SK-N-MC (cell line): ENCODE measurements at regions not wholly inside any gene's neighbourhood (a gene's known extent, or its start where the extent isn't known, plus 50 kb on each side); places are given as distances from the start of the nearest gene placed in this dataset.

Source experiments
- DNase-seq: peaks from one replicate; pipeline ENCODE4 v3.0.0-alpha.2; 2011; ENCODE audit warnings: low read depth, low spot score
- H3K27ac ChIP-seq: fragments of 200-600 bp; sonication (generic); 2 replicates; pipeline ENCODE4 v1.5.1; 2016; ENCODE audit warnings: mixed run types
- H3K36me3 ChIP-seq: fragments of 200-600 bp; sonication (generic); 2 replicates; pipeline ENCODE4 v1.6.1; 2017; ENCODE audit warnings: antibody characterized with exemption, low read length, mixed read lengths; ENCODE audit not compliant: insufficient read depth
- H3K4me3 ChIP-seq: fragments of 200-600 bp; sonication (generic); 2 replicates; pipeline ENCODE4 v1.5.1; 2016
- H3K9ac ChIP-seq: fragments of 200-600 bp; sonication (generic); 2 replicates; pipeline ENCODE4 v1.8.0; 2017; ENCODE audit warnings: mixed run types, mixed read lengths; ENCODE audit not compliant: insufficient read length
- H3K9me3 ChIP-seq: fragments of 200-600 bp; sonication (generic); 2 replicates; pipeline ENCODE4 v1.6.1; 2017; ENCODE audit warnings: low read depth, mild to moderate bottlenecking, antibody characterized with exemption, low read length, moderate library complexity, mixed read lengths
- EZH2 ChIP-seq: fragments of 200-600 bp; sonication (generic); IDR thresholded peaks from one replicate; pipeline ENCODE4 v1.6.1; 2017; ENCODE audit warnings: antibody characterized with exemption
- FOXP2 ChIP-seq: optimal IDR thresholded peaks from 2 replicates; pipeline ENCODE3; 2011; ENCODE audit warnings: mild to moderate bottlenecking, moderate library complexity; ENCODE audit not compliant: insufficient read depth; ENCODE audit errors: extremely low read length, control extremely low read depth
- POLR2AphosphoS5 ChIP-seq: IDR thresholded peaks from 2 replicates; pipeline ENCODE4 v1.6.1; 2012; ENCODE audit warnings: mild to moderate bottlenecking, low read depth, low read length, borderline replicate concordance

DNA sequence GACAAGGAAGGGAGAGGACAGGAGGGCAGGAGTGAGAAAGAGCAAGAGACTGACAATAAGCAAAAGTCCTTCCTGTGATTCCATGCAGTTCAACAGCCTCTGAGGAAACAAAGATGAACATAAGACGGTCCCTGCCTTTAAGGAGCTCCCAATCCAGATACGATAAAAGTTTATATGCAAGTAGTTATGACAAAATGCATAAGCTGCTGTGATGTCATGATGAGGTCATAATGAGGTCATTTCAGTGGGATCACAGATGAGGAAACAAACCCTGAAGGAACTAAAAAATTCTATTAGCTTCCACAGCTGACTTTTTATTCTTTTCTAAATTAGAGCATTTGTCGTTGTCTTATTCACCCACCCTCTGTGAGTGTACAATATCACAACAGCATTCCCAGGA is 458.5 kb upstream of the ACVR2A start:
- Histone ChIP-seq H3K4me3 (no peak overlapping the region), H3K9ac (no peak overlapping the region), H3K9me3 (no peaks in the 10 kb centered on the region), H3K36me3 (no peaks in the 10 kb centered on the region), H3K27ac (no peak overlapping the region)
- DNase-seq = no peak
- no peak for TF ChIP-seq POLR2AphosphoS5
- TF ChIP-seq FOXP2 = no peak
- TF ChIP-seq EZH2 = no peak

DNA sequence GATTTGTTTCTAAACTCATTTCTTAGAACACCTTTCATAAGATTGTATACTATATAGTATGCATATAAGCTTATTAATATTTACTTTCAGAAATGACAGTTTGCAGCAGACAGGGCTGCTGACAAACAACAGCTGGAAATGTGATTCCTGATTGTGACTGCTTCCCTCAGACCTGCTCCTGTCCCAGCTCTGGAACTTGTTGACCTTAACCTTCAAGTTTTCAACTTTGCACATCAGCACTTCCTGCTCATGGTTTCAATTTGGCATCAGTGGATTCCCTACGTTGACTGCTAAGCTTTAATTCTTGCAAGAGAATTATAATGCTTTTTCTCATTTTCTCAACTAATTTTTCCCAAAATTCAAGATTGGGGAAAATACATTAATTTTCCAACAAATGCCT is 459.2 kb upstream of the ACVR2A start:
- no peak overlapping the region for H3K4me3 ChIP-seq
- H3K9me3 ChIP-seq = no peaks in the 10 kb centered on the region
- no peak overlapping the region for H3K9ac ChIP-seq
- H3K36me3 ChIP-seq = no peaks in the 10 kb centered on the region
- TF ChIP-seq FOXP2 = no peak
- no peak for TF ChIP-seq EZH2
- TF ChIP-seq POLR2AphosphoS5 = no peak
- no peak overlapping the region for H3K27ac ChIP-seq
- DNase-seq = no peak

DNA sequence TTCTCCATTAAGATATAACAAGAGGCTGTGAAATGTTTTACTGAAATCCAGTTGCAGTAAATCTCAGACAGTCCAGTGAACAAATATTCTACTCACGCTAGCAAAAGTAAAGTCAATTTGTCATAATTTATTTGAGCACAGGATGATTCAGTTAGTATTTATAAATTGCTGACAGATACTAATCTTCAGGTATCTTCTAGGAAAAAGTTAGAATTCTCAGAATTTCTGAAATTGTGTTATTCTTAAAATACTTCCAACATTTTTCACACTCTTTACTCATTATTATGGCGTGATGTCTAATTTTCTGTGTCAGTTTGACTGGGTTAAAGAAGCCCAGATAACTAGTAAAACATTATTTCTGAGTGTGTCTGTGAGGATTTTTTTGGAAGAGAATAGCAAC is 460.2 kb upstream of the ACVR2A start:
- DNase-seq = no peak
- TF ChIP-seq FOXP2 = no peak
- no peak for TF ChIP-seq POLR2AphosphoS5
- no peak for TF ChIP-seq EZH2
- Histone ChIP-seq H3K4me3 (no peak overlapping the region), H3K27ac (no peak overlapping the region), H3K9me3 (no peaks in the 10 kb centered on the region), H3K9ac (no peak overlapping the region), H3K36me3 (no peaks in the 10 kb centered on the region)

DNA sequence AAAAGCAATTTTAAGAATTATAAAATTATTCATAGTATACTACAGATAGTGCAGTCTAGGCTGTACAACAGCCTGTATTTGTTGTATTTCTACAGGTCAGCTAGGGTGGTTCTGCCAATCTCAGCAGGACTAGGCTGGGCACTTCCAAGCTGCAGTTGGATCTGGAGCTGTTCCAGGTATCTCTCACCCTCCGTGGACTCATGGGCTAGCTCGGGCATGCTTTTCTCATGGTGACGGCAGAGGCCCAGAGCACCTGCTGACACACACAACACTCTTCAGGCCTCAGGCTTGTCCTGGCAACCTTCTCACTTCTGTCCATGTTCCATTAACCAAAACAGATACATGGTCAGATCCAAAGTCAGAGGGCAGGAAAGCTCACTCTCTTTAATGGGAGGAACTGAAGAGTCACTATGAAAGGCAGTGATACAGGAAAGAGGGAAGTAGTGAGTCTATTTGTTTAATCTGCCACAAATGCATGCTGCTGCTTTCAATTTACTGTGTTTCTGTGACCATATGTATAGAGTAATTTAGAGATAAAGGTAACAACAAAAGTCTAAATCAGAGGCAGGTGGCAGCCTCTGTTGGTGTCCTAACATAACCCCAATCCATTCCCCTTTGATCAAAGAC is 462.4 kb upstream of the ACVR2A start:
- TF ChIP-seq FOXP2 (no peak), EZH2 (no peak), POLR2AphosphoS5 (no peak)
- H3K9ac ChIP-seq = no peak overlapping the region
- DNase-seq = no peak
- no peaks in the 10 kb centered on the region for H3K36me3 ChIP-seq
- no peak overlapping the region for H3K27ac ChIP-seq
- no peaks in the 10 kb centered on the region for H3K9me3 ChIP-seq
- no peak overlapping the region for H3K4me3 ChIP-seq

DNA sequence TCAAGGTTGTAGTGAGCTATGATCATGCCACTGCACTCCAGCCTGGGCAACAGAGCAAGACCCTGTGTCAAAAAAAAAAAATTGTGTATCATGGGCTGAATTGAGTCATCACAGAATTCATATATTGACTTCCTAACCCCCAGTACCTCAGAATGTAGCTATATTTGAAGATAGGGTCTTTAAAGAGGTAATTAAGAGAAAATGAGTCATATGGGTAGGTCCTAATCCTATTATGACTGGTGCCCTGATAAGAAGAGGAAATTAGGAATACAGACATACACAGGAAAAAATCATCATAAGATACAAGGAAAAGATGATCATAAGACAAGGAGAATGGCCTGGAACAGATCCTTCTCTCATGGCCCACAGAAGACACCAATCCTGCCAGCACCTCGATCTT is 466.4 kb upstream of the ACVR2A start:
- no peak overlapping the region for H3K9ac ChIP-seq
- no peak overlapping the region for H3K27ac ChIP-seq
- TF ChIP-seq EZH2 (no peak), POLR2AphosphoS5 (no peak), FOXP2 (no peak)
- DNase-seq = no peak
- H3K4me3 ChIP-seq = no peak overlapping the region
- H3K36me3 ChIP-seq = no peaks in the 10 kb centered on the region
- no peaks in the 10 kb centered on the region for H3K9me3 ChIP-seq

DNA sequence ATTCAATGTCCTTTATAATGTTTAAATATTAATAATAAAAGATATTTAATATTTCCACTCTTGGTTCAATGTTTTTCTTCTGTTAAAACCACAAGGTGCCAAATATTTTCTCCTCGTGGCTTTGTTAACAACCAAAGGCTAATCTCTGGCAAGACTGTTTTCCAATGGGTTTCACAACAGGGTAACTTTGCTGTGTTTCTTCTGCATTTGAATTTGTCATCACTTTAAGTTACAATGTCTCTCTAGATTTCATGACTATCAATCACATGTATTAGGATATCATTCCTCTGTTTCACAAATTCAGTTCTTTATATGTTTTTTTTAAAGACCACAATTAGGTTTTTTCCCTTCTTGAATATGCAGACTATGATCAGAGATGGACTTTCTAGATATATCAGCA is 469.8 kb upstream of the ACVR2A start:
- Histone ChIP-seq H3K36me3 (no peaks in the 10 kb centered on the region), H3K9ac (no peak overlapping the region), H3K27ac (no peak overlapping the region), H3K9me3 (no peaks in the 10 kb centered on the region), H3K4me3 (no peak overlapping the region)
- no peak for DNase-seq
- TF ChIP-seq FOXP2 (no peak), POLR2AphosphoS5 (no peak), EZH2 (no peak)

DNA sequence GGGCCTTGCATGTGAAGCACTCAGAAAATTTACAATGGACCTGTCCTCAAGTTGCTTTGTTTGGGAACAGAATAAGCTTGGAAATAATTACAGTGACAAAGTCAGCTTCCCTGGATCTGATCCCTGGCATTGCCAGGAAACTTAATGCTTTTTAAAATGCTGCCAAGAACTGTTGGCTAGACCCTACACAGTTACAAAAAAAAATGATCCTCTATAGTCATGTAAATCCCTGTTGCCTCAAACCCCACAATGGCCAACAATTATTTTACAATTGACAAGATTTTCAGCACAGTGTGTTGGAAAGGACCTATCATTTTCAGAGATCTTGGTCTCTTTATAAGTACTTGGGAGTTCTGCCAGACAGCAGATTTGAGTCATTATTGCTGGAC is 470.4 kb upstream of the ACVR2A start:
- H3K9ac ChIP-seq = no peak overlapping the region
- H3K27ac ChIP-seq = no peak overlapping the region
- H3K4me3 ChIP-seq = no peak overlapping the region
- H3K9me3 ChIP-seq = no peaks in the 10 kb centered on the region
- no peak for DNase-seq
- TF ChIP-seq FOXP2 (no peak), EZH2 (no peak), POLR2AphosphoS5 (no peak)
- no peaks in the 10 kb centered on the region for H3K36me3 ChIP-seq

DNA sequence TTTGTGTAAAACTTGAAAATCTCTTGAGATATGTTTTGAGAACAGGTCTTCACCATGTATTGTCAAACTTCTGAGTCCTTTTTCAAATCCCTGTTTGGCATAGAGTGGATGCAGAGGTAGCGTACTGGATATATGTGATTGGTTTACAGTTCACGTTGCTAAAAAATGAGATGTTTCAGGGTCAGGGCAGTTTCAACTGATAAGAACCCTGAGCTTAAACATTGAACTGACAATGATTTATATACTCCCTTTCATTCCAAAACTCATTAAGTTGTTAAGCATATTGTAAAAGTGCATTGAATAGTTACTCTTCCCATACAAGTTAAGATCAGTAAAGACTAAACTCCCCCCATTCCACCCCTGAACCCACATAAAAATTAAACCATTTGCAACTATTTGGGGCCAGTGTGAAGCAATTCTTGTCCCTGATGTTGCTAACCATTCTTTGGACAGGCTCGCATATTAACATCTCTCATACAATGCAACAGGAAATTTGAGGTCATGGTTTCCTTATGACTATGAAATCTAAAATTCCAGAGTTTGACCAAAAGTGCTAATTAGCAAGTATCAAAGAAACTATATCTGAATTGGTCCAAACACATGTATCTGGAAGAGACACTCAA is 470.9 kb upstream of the ACVR2A start:
- no peaks in the 10 kb centered on the region for H3K36me3 ChIP-seq
- H3K9me3 ChIP-seq = no peaks in the 10 kb centered on the region
- no peak overlapping the region for H3K9ac ChIP-seq
- no peak for DNase-seq
- no peak for TF ChIP-seq FOXP2
- TF ChIP-seq EZH2 = no peak
- TF ChIP-seq POLR2AphosphoS5 = no peak
- H3K4me3 ChIP-seq = no peak overlapping the region
- H3K27ac ChIP-seq = peak overlapping the region; percentile 26; the same call in 1 of the 2 replicates

DNA sequence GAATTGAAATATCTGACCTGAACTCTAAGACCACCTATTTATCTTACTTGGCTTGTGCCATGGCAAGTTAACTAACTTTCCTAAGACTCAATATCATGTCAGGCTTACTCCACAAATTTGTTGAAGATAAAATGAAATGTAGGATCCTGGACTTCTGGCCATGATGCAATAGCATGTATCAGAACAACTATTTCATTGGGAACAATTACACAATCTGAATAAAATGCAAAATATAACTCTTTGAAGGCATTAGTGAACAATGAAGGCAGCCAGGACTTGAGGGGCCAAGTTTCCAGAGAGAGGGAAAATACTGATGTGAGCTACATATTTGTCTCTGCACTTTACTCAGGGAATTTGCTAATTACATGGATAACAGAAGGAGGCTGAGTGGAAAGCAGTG is 476.5 kb upstream of the ACVR2A start:
- TF ChIP-seq EZH2 (no peak), FOXP2 (no peak), POLR2AphosphoS5 (no peak)
- H3K9me3 ChIP-seq = no peaks in the 10 kb centered on the region
- no peak overlapping the region for H3K27ac ChIP-seq
- DNase-seq = no peak
- no peaks in the 10 kb centered on the region for H3K36me3 ChIP-seq
- no peak overlapping the region for H3K9ac ChIP-seq
- no peak overlapping the region for H3K4me3 ChIP-seq
